Stimulated activated naive CD8-positive, alpha-beta T cell treated with anti-CD3 and anti-CD28 coated beads, Interleukin-15, amount 100 ng/mL, for 72 hours (primary cell): ENCODE measurements at regions not wholly inside any gene's neighbourhood (a gene's known extent, or its start where the extent isn't known, plus 50 kb on each side); places are given as distances from the start of the nearest gene placed in this dataset.
A peak's percentile ranks its signal among the peaks of the same experiment; 100 is the strongest.

ENCODE experiments used
- ATAC-seq: fragments of 150-1000 bp; cut with Tn5 transposase; 2 replicates; pipeline ENCODE4 v1.10.0; 2021; ENCODE audit warnings: mild to moderate bottlenecking, moderate library complexity
- DNase-seq, 2 donors: peaks; one replicate each; pipeline ENCODE4 v3.0.0; 2021 to 2022
- H3K27ac Mint-ChIP-seq, 2 donors: one replicate each; pipeline ENCODE4 v1.8.0; 2022; ENCODE audit warnings: mild to moderate bottlenecking in 2 of 2, mixed read lengths in 2 of 2, moderate library complexity in 2 of 2
- H3K27me3 Mint-ChIP-seq: one replicate; pipeline ENCODE4 v1.8.0; 2022; ENCODE audit warnings: mixed read lengths
- H3K4me1 Mint-ChIP-seq: one replicate; pipeline ENCODE4 v1.8.0; 2022; ENCODE audit warnings: mild to moderate bottlenecking, mixed read lengths
- H3K4me3 Mint-ChIP-seq, 2 donors: one replicate each; pipeline ENCODE4 v1.8.0; 2022; ENCODE audit warnings: mild to moderate bottlenecking in 2 of 2, mixed read lengths in 2 of 2, moderate library complexity in 1 of 2
- H3K9me3 Mint-ChIP-seq, 2 donors: one replicate each; pipeline ENCODE4 v1.8.0; 2022; ENCODE audit warnings: mixed read lengths in 2 of 2

DNA sequence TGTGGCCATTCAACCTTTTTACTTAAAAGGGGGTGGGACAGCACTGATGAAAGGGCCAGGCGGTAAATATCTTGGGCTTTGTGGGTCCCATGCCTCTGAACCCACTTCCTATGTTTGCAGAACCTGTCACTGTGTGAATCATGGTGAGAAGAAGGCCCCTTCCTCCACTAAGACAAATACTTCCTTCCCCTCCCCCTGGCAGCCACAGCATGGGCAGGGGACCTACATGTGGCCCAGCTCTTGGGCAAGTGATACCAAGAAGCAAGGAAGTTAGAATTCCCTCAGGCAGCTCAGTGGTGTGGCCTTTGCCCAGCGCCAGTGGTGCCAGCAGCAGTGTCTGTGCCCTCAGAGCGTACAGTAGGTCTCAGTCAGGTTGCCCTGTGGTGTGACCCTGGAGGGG is 168.6 kb downstream of the TRIM33 start:
- peak; percentile 47 for ATAC-seq
- H3K4me1 Mint-ChIP-seq = peaks cover 65% of the 10 kb centered on the region

DNA sequence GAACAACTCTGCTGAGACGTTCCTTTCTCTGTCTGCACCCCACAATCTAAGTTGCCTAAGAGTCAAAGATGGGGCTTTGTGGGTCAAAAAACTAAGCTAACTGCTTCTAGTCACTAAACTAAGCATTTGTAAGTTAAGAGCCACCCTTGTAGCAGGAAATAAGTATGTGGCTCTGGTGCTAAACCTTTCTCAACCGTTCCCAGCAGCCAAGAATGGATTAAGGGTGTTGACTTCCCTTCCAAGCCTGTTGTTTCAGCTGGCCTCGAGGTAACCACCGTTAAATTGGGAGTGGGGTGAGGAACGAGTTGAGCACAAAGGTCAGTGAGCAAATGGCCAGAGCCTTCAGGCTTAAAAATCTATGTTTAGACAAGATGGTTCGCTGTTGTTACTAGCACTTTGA is 169.1 kb downstream of the TRIM33 start:
- peaks cover 60% of the 10 kb centered on the region for H3K4me1 Mint-ChIP-seq
- no peak for ATAC-seq
- peak overlapping the region in 1 of 2 donors; percentile 42 for H3K27ac Mint-ChIP-seq
- no peak for DNase-seq
- H3K27me3 Mint-ChIP-seq = no peaks in the 10 kb centered on the region
- peaks cover 7 to 16% of the 10 kb centered on the region in 2 donors for H3K9me3 Mint-ChIP-seq
- H3K4me3 Mint-ChIP-seq = no peak overlapping the region

More for the DNA sequence above, 168.6 kb downstream of the TRIM33 start:
- Mint-ChIP-seq H3K9me3 (peaks cover 7 to 16% of the 10 kb centered on the region in 2 donors), H3K27ac (peak overlapping the region; percentile 43 to 54), H3K4me3 (peak overlapping the region in 1 of 2 donors; percentile 13), H3K27me3 (no peaks in the 10 kb centered on the region)
- peak in 1 of 2 donors; percentile 51 for DNase-seq

DNA sequence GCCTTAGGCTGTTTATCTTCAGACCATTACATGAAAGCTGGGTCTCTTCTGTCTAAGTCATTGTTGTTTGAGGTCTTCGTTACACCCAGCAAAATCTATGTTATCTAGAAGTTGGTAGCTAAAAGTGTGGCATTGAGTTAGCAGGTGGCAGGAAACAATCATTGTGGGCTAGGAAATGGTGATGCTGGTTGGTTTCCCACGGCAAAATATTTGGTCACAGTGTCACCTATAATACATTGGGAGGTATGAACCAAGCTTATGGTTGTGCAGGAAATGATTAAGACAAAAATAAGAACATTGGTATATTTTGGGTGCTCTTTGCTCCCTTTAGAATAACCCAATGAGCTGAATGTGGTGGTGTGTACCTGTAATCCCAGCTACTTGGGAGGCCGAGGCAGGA is 169.7 kb downstream of the TRIM33 start:
- H3K4me3 Mint-ChIP-seq = peak overlapping the region; percentile 34 to 45
- DNase-seq (peak; percentile 31 to 62), ATAC-seq (peak; percentile 84)
- peaks cover 7 to 16% of the 10 kb centered on the region in 2 donors for H3K9me3 Mint-ChIP-seq
- peak overlapping the region; percentile 6 to 42 for H3K27ac Mint-ChIP-seq
- peaks cover 55% of the 10 kb centered on the region for H3K4me1 Mint-ChIP-seq
- H3K27me3 Mint-ChIP-seq = no peaks in the 10 kb centered on the region

DNA sequence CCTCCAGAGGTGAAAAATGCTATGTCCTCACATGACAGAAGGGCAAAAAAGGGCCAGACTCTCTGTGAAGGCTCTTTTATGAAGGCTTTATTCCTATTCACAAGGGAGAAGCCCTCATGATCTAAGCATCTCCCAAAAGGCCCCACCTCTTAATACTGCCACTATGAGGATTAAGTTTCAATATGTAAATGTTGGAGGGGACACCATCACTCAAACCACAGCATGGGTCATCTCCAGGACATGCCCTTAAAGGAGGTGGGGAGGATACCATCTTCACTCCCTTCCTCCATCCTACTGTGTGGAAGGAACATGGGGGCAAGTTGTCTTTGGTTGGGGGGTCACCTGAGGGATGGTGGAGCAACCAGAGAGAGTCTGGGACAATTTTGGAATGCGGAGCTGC is 170.1 kb downstream of the TRIM33 start:
- no peak overlapping the region for H3K4me3 Mint-ChIP-seq
- peaks cover 7 to 16% of the 10 kb centered on the region in 2 donors for H3K9me3 Mint-ChIP-seq
- no peaks in the 10 kb centered on the region for H3K27me3 Mint-ChIP-seq
- DNase-seq = no peak
- ATAC-seq = peak; percentile 27
- peak overlapping the region in 1 of 2 donors; percentile 6 for H3K27ac Mint-ChIP-seq
- peaks cover 51% of the 10 kb centered on the region for H3K4me1 Mint-ChIP-seq

DNA sequence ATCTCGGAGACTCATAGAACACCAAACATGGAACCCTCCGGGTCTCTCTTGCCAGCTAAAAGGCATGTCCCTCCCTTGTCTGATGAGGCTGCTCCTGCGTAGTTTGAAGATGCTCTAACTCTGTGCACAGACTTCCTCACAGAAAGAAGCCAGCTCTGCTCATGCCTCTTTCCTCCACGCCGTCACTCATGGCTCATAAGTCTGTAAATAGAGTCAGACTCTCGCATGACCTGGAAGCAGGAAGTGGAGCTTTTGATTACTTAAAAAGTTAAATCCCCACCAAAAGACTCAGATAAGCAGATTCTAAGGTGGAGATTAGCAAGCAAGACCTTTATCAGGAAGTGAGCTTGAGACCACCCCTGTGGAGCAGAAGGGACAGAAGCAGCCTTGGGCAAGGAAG is 171.6 kb downstream of the TRIM33 start:
- DNase-seq (no peak), ATAC-seq (no peak)
- peaks cover 54% of the 10 kb centered on the region for H3K4me1 Mint-ChIP-seq

DNA sequence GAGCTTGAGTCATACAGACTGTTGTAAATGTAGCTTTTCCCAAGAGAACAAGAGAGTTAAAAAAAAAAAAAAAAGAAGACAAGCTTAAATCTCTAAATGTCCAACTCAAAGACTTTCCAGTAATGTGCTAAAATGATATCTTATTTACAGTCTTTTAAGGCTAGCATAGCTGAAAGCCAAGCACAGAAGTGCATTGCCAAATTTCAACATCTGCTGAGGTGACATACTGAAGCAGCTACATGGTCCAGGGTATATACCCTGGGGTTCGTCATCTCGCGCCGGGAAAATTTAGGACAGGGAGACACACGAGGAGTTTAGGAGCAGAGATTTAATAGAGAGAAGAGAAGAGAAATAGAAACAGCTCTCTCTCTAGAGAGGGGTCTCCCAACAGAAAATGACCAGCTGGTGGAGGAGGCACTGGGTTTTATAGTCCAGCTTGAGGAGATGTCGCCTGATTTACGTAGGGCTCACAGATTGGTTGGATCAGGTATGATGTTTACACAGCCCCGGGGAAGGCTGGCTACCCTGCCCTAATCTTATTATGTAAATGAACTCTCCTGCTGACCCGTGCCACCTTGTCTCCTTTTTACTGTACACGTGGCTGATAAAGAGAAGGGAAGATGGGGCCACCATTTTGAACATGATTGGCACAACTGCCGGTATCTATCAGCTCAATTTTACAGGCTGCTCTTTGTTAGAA is 172.7 kb downstream of the TRIM33 start:
- no peak for ATAC-seq
- Mint-ChIP-seq H3K4me1 (peaks cover 65% of the 10 kb centered on the region), H3K4me3 (no peak overlapping the region)

More for the DNA sequence above, 171.6 kb downstream of the TRIM33 start:
- Mint-ChIP-seq H3K9me3 (peaks cover 7 to 16% of the 10 kb centered on the region in 2 donors), H3K27me3 (no peaks in the 10 kb centered on the region), H3K27ac (no peak overlapping the region), H3K4me3 (no peak overlapping the region)

DNA sequence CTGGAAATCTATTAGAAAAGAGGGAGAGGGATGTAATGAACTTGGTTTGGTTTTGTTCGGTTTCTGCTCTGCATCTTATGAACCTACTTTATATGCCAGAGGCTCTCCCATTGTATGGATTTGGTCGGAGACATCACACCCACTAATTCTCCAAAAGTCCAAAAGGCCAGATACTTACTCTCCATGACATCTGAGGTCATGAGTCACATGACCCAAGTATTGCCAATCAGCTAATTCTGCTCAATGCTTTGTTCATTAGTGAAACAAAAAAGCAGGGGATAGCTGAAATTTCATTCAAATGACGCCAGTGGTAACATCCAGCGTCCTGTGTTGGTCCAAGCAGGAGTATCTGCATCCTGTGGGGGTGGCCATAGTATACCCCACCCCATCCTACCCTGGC is 173.6 kb downstream of the TRIM33 start:
- Mint-ChIP-seq H3K27me3 (no peaks in the 10 kb centered on the region), H3K4me1 (peaks cover 60% of the 10 kb centered on the region), H3K27ac (no peak overlapping the region), H3K9me3 (peaks cover 7 to 16% of the 10 kb centered on the region in 2 donors), H3K4me3 (no peak overlapping the region)
- DNase-seq (no peak), ATAC-seq (no peak)

More for the DNA sequence above, 172.7 kb downstream of the TRIM33 start:
- no peak overlapping the region for H3K27ac Mint-ChIP-seq
- H3K27me3 Mint-ChIP-seq = no peaks in the 10 kb centered on the region
- peaks cover 7 to 16% of the 10 kb centered on the region in 2 donors for H3K9me3 Mint-ChIP-seq
- no peak for DNase-seq

DNA sequence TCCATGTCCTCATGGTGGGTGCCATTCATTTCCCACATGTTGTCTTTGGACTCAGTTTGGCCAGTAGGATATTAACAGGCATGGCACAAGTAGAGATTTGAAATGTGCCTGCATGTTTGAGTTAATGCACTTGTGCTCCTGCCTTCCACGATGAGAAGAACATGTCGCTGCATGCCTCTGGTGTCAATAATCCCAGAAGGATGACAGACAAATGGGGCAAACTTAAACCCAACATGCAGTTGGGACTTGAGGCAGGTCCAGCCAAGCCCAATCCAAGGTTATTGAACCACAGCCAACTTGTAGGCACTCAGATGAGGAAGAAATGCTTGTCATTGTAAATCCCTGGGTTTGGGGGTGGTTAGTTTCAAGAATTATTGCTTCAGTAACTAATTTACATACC is 174.6 kb downstream of the TRIM33 start:
- H3K27ac Mint-ChIP-seq = no peak overlapping the region
- no peak for DNase-seq
- peaks cover 54% of the 10 kb centered on the region for H3K4me1 Mint-ChIP-seq
- no peak for ATAC-seq
- H3K9me3 Mint-ChIP-seq = peaks cover 4 to 14% of the 10 kb centered on the region in 2 donors
- no peaks in the 10 kb centered on the region for H3K27me3 Mint-ChIP-seq
- H3K4me3 Mint-ChIP-seq = no peak overlapping the region

DNA sequence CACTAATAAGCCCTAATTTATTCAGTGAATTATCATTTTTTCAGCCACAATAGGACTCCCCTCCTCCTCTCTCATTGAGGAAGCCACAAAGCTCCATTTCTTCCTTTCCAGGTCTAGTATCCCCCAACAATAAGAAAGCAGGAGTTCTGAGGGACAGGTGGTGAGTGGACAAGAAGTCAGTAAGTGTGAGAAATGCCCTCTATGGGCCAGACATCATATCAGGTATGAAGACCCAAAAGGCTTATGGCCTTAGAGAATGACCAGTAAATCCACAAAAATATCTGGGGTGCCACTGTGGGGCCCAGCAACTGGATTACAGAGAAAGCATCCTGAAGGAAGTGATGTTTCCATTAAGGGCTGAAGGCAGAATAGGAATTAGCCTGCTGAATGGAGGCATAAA is 175.7 kb downstream of the TRIM33 start:
- DNase-seq = no peak
- peaks cover 0 to 3% of the 10 kb centered on the region in 2 donors for H3K9me3 Mint-ChIP-seq
- H3K4me1 Mint-ChIP-seq = peaks cover 52% of the 10 kb centered on the region
- no peak for ATAC-seq
- no peaks in the 10 kb centered on the region for H3K27me3 Mint-ChIP-seq
- H3K4me3 Mint-ChIP-seq = no peak overlapping the region
- H3K27ac Mint-ChIP-seq = no peak overlapping the region

DNA sequence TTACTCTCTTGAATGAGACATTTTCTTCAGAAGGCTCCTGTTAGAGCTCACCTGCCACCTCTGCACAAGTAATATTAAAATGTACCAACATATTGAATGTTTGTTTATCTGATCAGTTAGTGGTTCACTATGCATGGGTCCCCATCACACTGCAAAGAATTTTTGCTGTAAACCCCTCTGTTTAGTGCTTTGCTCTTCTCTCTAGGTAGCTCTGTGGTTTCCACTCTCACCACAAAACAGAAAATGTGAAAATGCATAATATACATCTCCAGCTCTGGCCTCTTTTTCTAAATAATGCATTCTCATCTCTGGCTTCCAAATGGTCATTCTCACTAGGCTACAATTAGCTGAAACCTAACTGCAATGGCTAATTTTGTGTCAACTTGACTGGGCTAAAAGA is 176.7 kb downstream of the TRIM33 start:
- no peak overlapping the region for H3K27ac Mint-ChIP-seq
- ATAC-seq = no peak
- H3K4me1 Mint-ChIP-seq = peaks cover 49% of the 10 kb centered on the region
- H3K27me3 Mint-ChIP-seq = no peaks in the 10 kb centered on the region
- no peak for DNase-seq
- no peaks in the 10 kb centered on the region for H3K9me3 Mint-ChIP-seq
- no peak overlapping the region for H3K4me3 Mint-ChIP-seq

DNA sequence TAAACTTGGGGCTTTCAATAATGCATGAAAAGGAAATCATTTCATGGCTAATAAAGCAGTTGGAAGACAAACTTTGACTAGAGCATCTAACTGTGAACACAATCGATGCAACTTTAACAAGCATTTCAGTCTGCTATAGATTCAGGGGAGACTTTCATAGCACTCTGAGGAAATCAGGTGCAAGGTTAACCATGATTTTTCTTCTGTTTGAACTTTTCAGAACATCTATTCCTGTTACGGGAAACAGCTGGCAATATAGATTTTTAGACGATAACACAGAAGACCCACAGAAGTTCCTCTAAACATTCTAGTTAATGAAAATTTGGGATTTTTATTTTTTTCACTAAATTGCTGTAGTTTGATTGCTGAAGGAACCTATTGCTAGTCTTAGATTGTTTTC is 177.3 kb downstream of the TRIM33 start:
- ATAC-seq (no peak), DNase-seq (no peak)
- peaks cover 43% of the 10 kb centered on the region for H3K4me1 Mint-ChIP-seq
- no peaks in the 10 kb centered on the region for H3K27me3 Mint-ChIP-seq
- no peak overlapping the region for H3K27ac Mint-ChIP-seq
- H3K4me3 Mint-ChIP-seq = no peak overlapping the region
- no peaks in the 10 kb centered on the region for H3K9me3 Mint-ChIP-seq

DNA sequence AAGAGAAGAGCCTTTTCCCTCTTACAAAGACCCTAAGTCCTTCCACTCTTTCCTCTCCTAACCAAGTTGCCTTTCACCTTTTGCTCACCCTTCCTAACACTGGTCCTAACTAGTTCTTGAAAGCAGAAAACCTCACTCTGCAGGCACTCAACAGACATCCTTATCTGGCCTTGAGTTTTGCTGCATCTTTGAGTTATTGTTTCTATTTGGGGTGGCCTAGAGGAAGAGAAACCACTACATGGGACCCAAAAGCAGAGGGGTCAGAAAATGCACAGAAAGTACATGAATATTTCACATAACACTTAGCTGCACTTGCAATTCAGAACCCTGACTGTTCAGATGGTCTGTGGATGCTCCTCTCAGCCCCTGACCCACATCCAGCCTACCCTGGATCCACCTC is 178.3 kb upstream of the SYT6 start:
- ATAC-seq = no peak
- no peak for DNase-seq
- no peaks in the 10 kb centered on the region for H3K27me3 Mint-ChIP-seq
- no peak overlapping the region for H3K27ac Mint-ChIP-seq
- no peaks in the 10 kb centered on the region for H3K9me3 Mint-ChIP-seq
- H3K4me1 Mint-ChIP-seq = peaks cover 43% of the 10 kb centered on the region
- H3K4me3 Mint-ChIP-seq = no peak overlapping the region

DNA sequence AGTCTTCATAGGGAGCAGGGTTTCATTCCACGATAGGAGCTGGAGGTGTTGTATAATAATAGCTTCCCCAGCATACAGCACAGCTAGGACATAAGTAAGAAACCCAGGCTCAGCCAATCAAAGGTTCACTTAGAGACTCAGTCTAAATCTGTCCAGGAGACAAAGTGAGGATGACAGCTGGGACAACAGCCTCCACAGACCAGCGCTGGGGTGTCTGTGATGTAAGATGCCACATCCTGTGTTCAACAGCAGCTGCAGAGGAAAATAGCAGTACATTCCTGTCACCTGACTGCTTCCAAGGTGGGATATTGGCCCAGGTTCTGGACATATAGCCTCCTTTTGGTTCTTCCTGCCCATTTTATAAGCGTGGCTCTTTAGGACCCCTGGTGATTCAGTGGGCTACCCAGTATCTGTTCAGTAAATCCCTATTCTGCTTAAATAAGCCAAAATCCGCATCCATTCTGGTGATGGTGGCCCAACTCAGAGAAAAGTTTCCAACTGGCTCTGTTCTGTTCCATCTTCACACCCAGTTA is 176.8 kb upstream of the SYT6 start:
- Mint-ChIP-seq H3K27ac (peak overlapping the region in 1 of 2 donors; percentile 37), H3K4me1 (peaks cover 43% of the 10 kb centered on the region), H3K27me3 (no peaks in the 10 kb centered on the region), H3K9me3 (no peaks in the 10 kb centered on the region), H3K4me3 (no peak overlapping the region)
- ATAC-seq = peak; percentile 80
- DNase-seq = no peak

DNA sequence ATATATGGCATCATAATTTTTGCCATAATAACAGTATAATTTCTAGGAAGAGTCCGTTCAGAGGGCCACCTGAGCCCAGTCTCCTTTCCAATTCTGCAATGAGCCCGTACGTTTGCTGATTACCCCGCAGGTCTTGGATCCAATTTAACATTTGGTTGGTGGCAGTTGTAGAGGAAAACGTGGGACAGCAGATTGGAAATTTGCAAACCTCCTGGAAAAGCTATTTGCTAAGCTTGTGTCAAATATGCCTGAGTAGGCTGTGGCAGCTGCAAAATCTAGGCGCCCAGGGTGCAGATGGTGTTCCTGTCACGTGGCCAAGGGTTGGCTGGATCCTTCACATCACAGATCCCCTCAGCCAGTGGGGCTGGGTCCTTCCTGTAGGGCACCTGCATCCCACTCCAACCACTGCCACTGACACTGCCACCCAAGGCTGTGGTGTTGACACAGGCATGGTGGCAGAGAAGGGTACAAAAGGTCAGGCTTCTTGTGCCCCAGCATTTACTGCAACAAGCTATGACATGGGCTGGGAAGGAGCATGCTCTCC is 174.8 kb upstream of the SYT6 start:
- no peaks in the 10 kb centered on the region for H3K9me3 Mint-ChIP-seq
- H3K4me3 Mint-ChIP-seq = no peak overlapping the region
- no peak overlapping the region for H3K27ac Mint-ChIP-seq
- H3K27me3 Mint-ChIP-seq = no peaks in the 10 kb centered on the region
- ATAC-seq = no peak
- DNase-seq = no peak
- peaks cover 23% of the 10 kb centered on the region for H3K4me1 Mint-ChIP-seq

DNA sequence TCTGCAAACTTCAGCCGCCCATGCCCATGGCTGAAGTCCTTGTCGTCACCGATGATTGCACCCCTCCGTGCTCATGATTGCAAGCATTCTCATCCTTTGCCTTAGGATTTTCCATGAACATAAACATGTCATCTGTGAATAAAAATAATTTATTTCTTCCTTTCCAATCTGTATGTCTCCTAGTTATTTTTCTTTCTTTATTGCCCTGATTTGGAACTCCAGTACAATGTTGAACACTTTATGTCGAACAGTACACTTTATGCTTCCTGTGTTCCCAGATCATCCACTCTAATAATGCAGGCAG is 170.9 kb upstream of the SYT6 start:
- Mint-ChIP-seq H3K4me3 (no peak overlapping the region), H3K27me3 (no peaks in the 10 kb centered on the region), H3K4me1 (no peaks in the 10 kb centered on the region), H3K27ac (no peak overlapping the region), H3K9me3 (no peaks in the 10 kb centered on the region)
- DNase-seq (no peak), ATAC-seq (no peak)

DNA sequence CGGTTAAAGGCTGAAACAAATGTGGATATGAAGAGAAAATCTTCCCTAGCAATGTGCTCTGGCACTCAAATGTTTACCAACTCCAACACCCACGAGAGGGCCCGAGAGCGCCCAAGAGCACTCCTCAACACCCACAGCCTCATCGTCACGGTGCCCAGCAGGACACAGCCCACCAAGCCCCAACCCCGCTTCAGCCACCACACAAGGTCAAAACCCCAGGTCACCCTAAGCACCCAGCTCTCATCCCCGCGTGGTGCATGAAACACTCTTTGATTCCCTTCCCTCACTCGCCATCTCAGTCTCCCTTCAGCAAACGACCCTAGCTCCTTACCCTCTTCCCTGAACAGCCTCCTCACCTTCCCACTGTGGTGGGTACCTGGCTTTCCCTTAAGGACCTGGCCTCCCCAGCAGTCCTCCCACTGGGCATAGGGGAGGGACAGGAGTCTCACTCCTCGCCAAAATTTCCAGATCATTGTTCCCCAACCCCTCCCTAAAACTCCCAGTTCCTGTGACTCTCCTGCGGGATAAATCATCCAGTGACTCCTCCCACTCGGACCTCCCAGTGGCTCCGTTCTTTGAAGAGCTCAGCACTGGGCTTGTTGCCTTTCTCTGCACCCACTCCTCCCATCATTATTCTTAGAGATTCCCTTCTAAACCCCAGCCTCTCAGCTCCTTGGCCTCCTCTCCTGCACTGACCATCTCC is 170.4 kb upstream of the SYT6 start:
- Mint-ChIP-seq H3K4me3 (no peak overlapping the region), H3K27me3 (no peaks in the 10 kb centered on the region), H3K27ac (no peak overlapping the region), H3K9me3 (no peaks in the 10 kb centered on the region), H3K4me1 (no peaks in the 10 kb centered on the region)
- ATAC-seq (no peak), DNase-seq (no peak)
